ENCODE measurements at regions not wholly inside any gene's neighbourhood (a gene's known extent, or its start where the extent isn't known, plus 50 kb on each side); places are given as distances from the start of the nearest gene placed in this dataset.

DNA sequence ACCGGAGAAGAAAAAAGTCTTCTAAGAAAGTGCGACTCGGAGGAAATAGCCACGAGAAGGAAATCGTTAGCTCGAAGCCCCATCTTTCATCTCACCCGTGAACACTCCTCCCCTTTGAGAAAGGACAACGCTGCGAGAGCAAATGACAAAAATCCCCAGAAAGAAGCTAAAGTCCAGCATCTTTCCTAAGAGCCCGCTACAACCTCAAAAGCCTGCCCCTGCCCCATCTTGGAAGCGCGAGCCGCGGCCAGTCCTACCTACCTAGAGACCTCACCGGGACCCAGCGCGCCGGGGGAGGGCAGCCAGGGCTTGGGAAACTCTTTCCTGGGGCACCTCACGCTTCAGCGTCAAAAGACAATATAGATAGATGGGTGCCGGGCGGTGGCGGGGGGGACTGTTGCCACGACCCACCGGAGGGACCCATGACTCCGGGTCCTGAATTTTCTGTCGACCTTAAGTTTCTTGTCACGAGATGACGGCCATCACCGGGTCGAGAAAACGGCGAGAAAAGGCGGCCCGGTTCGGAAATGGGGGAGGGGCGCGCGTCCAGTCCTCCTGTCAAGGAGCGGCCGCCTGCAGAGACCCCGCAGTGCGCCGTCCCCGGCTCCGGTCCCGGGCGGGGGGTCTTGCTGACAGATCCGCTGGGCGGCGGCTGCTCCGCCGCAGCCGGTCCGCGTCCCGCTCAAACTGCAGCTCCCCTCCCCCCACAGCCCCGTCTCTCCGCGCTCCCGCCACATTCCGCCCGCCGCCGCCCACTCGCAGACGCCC lies 65.9 kb downstream of the KCNRG start:
- intact Hi-C loops (cut with DNase I) = loop anchor here (2.0 to 5.0 kb wide), 2 partner anchors 44 to 84 kb away; partner anchors contain the start of gene TRIM13
- H3K4me1 ChIP-seq = no peaks in the 10 kb centered on the region
- H3K27me3 ChIP-seq = no peaks in the 10 kb centered on the region
- TF ChIP-seq, protein P1, sequence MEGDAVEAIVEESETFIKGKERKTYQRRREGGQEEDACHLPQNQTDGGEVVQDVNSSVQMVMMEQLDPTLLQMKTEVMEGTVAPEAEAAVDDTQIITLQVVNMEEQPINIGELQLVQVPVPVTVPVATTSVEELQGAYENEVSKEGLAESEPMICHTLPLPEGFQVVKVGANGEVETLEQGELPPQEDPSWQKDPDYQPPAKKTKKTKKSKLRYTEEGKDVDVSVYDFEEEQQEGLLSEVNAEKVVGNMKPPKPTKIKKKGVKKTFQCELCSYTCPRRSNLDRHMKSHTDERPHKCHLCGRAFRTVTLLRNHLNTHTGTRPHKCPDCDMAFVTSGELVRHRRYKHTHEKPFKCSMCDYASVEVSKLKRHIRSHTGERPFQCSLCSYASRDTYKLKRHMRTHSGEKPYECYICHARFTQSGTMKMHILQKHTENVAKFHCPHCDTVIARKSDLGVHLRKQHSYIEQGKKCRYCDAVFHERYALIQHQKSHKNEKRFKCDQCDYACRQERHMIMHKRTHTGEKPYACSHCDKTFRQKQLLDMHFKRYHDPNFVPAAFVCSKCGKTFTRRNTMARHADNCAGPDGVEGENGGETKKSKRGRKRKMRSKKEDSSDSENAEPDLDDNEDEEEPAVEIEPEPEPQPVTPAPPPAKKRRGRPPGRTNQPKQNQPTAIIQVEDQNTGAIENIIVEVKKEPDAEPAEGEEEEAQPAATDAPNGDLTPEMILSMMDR (IDR thresholded peaks at IDR 0.05) = no peak
- H3K9me3 ChIP-seq = no peaks in the 10 kb centered on the region
- H3K4me3 ChIP-seq = peak overlapping the region; percentile 70
- H3K36me3 ChIP-seq = no peaks in the 10 kb centered on the region
- peak; percentile 71 for DNase-seq
- H3K27ac ChIP-seq = peak overlapping the region; percentile 89
- H3K9ac ChIP-seq (ENCODE audit: low read depth in 2 of 2, low read length in 2 of 2) = peak overlapping the region; percentile 79 to 98

DNA sequence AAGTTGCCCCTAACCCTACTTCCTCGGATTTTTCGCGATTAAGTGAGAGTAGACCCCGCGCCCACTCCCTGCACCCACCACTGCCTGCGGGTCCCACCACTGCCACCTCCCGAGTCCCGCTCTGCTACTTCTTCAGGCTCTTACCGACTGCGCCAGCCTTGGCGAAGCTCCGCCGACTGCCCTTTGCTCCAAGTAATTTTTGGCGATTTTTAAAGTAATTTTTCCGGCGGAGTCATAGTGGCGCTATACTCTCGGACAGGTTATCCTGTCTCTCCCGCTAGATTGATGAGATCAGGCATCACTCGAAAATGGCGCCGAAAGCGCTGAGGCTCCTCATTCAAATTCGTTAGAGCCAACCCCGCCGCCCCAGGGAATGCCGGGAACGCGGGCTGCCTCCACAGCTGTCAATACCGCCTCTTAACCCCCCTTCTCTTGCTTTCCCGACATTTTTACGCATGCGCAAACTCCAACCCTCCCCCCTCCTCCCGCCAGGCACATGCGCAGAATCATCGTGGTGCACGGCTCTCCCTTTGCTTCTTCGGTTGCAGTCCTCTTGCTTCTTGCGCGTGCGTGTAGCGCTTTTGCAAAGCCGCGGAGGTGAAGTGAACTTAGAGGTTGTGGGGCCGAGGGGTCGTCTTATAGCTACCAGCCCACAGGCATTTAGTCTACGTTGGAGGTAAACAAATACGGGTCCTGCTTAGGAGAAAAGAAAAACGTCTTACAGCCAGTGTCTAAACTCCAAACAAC lies 66.6 kb downstream of the KCNRG start:
- Histone ChIP-seq H3K27ac (peak overlapping the region; percentile 89), H3K27me3 (no peaks in the 10 kb centered on the region), H3K4me3 (peak overlapping the region; percentile 70), H3K36me3 (no peaks in the 10 kb centered on the region), H3K4me1 (no peaks in the 10 kb centered on the region), H3K9me3 (no peaks in the 10 kb centered on the region), H3K9ac (ENCODE audit: low read depth in 2 of 2, low read length in 2 of 2) (peak overlapping the region; percentile 79 to 98)
- peak; percentile 99 for DNase-seq
- TF ChIP-seq, protein P1 (IDR thresholded peaks at IDR 0.05) = no peak
- intact Hi-C loops (cut with DNase I) = loop anchor here (2.0 to 5.0 kb wide), 2 partner anchors 43 to 85 kb away; partner anchors contain the start of gene TRIM13

DNA sequence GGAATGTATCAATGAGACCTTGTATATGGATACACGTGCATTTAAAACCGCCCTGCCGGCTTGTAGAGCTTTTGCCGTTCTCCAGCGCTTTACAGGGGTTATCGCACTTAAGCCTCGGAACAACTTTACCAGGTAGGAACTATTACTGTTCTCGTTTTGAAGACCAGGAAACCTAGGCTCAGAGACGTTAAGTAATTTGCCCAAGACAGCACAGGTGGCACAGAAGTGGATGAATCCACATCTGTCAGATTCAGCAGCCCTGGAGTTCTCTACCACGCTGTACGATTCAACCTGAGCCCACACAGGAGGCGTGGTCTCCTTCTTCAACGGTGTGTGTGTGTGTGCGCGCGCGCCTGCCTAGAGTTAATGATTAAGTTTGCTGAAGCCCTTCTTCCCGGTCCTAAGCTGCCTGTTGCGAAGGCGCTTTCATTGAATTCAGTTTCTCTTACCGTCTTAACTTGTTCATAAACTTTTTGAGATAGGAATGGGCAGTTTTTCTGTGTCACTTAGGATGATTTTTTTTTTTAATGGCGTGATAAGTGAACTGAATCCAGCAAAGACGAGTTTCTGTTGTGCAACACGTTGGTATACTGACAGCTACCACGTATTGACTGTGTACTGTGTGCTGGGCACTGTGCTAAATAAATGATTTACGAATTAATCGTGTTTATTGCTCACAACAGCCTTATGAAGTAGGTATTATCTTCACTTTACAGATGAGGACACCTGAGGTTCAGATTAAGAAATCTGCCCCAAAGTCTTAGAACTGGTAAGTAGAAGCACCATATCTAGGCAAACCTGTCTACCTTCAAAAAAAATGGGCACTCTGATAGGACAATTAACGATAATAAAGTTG lies 67.4 kb downstream of the KCNRG start:
- Histone ChIP-seq H3K27ac (peak overlapping the region; percentile 89), H3K27me3 (no peaks in the 10 kb centered on the region), H3K9ac (ENCODE audit: low read depth in 2 of 2, low read length in 2 of 2) (peak overlapping the region; percentile 31 to 98), H3K4me1 (no peaks in the 10 kb centered on the region), H3K36me3 (no peaks in the 10 kb centered on the region), H3K4me3 (peak overlapping the region; percentile 70), H3K9me3 (no peaks in the 10 kb centered on the region)
- peak; percentile 94 for DNase-seq
- TF ChIP-seq, protein P1 (IDR thresholded peaks at IDR 0.05) = no peak
- intact Hi-C loops (cut with DNase I) = loop anchor here (5.0 kb wide), 1 partner anchor 85 kb away; the partner anchor contains the start of gene TRIM13

DNA sequence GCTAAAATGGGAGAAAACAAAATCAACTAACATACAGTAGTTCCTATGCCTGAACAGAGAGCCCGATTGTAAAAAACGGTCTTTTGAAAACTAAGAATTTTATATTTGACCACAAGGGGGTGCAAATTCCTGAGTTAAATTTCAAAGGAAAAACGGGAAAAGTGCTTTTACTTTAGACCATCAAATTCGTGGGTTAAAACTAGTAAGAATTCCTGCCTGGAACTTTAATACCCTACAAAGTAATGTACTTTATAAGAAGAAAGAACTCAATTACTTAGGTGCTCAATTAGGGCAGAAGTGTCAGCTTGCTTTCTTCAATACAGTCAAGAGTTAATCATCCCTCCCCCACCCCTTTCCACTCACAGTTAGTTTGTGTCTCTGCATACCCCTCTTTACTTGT lies 69.8 kb downstream of the KCNRG start:
- intact Hi-C loops (cut with DNase I) = loop anchor here (5.0 kb wide), 1 partner anchor 442 kb away; no protein-coding TSS in a partner anchor
- H3K9ac ChIP-seq (ENCODE audit: low read depth in 2 of 2, low read length in 2 of 2) = peak overlapping the region in 1 of 2 donors; percentile 12
- H3K4me3 ChIP-seq = no peak overlapping the region
- no peaks in the 10 kb centered on the region for H3K36me3 ChIP-seq
- DNase-seq = no peak
- no peak overlapping the region for H3K27ac ChIP-seq
- TF ChIP-seq, protein P1 (IDR thresholded peaks at IDR 0.05) = peak; percentile 47
- H3K27me3 ChIP-seq = no peaks in the 10 kb centered on the region
- no peaks in the 10 kb centered on the region for H3K9me3 ChIP-seq
- H3K4me1 ChIP-seq = no peaks in the 10 kb centered on the region

DNA sequence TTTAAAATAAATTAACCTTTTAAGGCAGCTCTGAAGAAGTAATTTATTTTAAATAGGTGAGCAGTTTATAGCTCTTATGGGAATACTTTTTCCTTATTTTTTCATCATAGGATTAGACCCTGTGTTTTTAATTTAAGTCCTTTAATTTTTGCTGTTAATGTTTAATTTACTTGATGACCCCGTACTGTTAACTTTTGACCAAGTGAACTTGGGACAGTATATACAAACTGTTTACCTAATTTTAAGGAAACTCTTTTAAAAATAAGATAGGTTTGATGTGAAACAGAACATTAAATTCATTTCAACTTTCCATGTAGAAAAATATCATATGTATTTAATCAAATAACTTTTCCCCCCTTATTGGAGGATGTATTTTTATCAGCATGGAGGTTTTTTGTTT lies 74.4 kb downstream of the KCNRG start:
- Histone ChIP-seq H3K36me3 (no peaks in the 10 kb centered on the region), H3K27me3 (no peaks in the 10 kb centered on the region), H3K9me3 (no peaks in the 10 kb centered on the region), H3K4me1 (no peaks in the 10 kb centered on the region), H3K27ac (no peak overlapping the region), H3K4me3 (no peak overlapping the region), H3K9ac (ENCODE audit: low read depth in 2 of 2, low read length in 2 of 2) (no peak overlapping the region)
- no peak for DNase-seq
- TF ChIP-seq, protein P1 (IDR thresholded peaks at IDR 0.05) = no peak
- intact Hi-C loops (cut with DNase I) = loop anchor here (5.0 to 10.0 kb wide), 2 partner anchors 438 to 705 kb away; no protein-coding TSS in a partner anchor

Measured in colonic mucosa (tissue), 4 donors.